Endothelial cell of umbilical vein (primary cell): ENCODE measurements at regions not wholly inside any gene's neighbourhood (a gene's known extent, or its start where the extent isn't known, plus 50 kb on each side); places are given as distances from the start of the nearest gene placed in this dataset.

Experiments used
- BruUV-seq: library from RNA; stranded (reverse); fragments of 400-500 nt; replicated peaks from 2 replicates; lab custom pipeline; 2021; lab: Mats Ljungman, UMichigan
- CTCF ChIA-PET: fragments of 300-600, 350-600 bp; sonication (Branson Sonifier 250); formaldehyde crosslinking; loops from one replicate; lab custom pipeline; 2021; ENCODE audit warnings: antibody characterized with exemption, inconsistent platforms; lab: Charles Lee
- POLR2A ChIA-PET: fragments of 300-600, 350-600 bp; sonication (Branson Sonifier 250); formaldehyde crosslinking; loops from one replicate; lab custom pipeline; 2021; ENCODE audit warnings: antibody characterized with exemption, inconsistent platforms; lab: Charles Lee
- DNase-seq: peaks from one replicate; pipeline ENCODE4 v3.0.0-alpha.2; 2011; ENCODE audit warnings: low read depth, low spot score
- FAIRE-seq: peaks from 2 replicates; lab custom pipeline; 2011; peaks lifted over from hg19 to GRCh38; lab: Jason Lieb, UNC
- H2AFZ ChIP-seq: 2 replicates; pipeline ENCODE4 v1.6.0; 2012; ENCODE audit warnings: low read depth, low read length, control low read depth, inconsistent platforms
- H3K27ac ChIP-seq: 2 replicates; pipeline ENCODE4 v1.5.1; 2011; ENCODE audit warnings: low read depth, mild to moderate bottlenecking, control low read depth, low read length, moderate library complexity; ENCODE audit not compliant: insufficient read depth
- H3K27me3 ChIP-seq, 2 experiments: 2 replicates each; pipeline versions ENCODE4 v1.6.0 to v1.6.1; 2011; ENCODE audit warnings: low read length in 2 of 2, mixed read lengths in 1 of 2; ENCODE audit not compliant: control insufficient read depth in 2 of 2, insufficient read depth in 2 of 2
- H3K36me3 ChIP-seq, 2 experiments: 2 replicates in 1 of 2; 3 replicates in 1 of 2; pipeline ENCODE4 v1.5.1; 2011; ENCODE audit warnings: low read length in 2 of 2, mild to moderate bottlenecking in 1 of 2, moderate library complexity in 1 of 2; ENCODE audit not compliant: control insufficient read depth in 2 of 2, insufficient read depth in 2 of 2; ENCODE audit errors: extremely low read depth in 1 of 2
- H3K4me1 ChIP-seq: 3 replicates; pipeline ENCODE4 v1.5.1; 2011; ENCODE audit warnings: mild to moderate bottlenecking, low read length; ENCODE audit not compliant: control insufficient read depth, insufficient read depth; ENCODE audit errors: extremely low read depth
- H3K4me2 ChIP-seq: 2 replicates; pipeline ENCODE4 v1.6.1; 2011; ENCODE audit warnings: low read length, control low read depth, mixed read lengths; ENCODE audit not compliant: insufficient read depth
- H3K4me3 ChIP-seq, 3 experiments: fragments of 200-600 bp in 1 of 3; sonication (generic), shearing (Covaris generic) in 1 of 3; replicated peaks in 1 of 3; 2 replicates each; pipeline ENCODE4 v1.5.1; 2011 to 2016; ENCODE audit warnings: control low read depth in 3 of 3, low read length in 3 of 3, mild to moderate bottlenecking in 2 of 3, inconsistent platforms in 1 of 3, low read depth in 1 of 3, moderate library complexity in 1 of 3; ENCODE audit not compliant: insufficient read depth in 1 of 3
- H3K79me2 ChIP-seq: 2 replicates; pipeline ENCODE4 v1.6.0; 2012; ENCODE audit warnings: low read length, inconsistent platforms; ENCODE audit not compliant: control insufficient read depth, insufficient read depth
- H3K9ac ChIP-seq: replicated peaks from 2 replicates; pipeline ENCODE3; 2011; ENCODE audit warnings: low read length, control low read depth; ENCODE audit not compliant: insufficient read depth; ENCODE audit errors: extremely low read depth
- H3K9me1 ChIP-seq: replicated peaks from 3 replicates; pipeline ENCODE4 v1.6.0; 2011; ENCODE audit warnings: mild to moderate bottlenecking, low read length; ENCODE audit not compliant: control insufficient read depth, insufficient read depth; ENCODE audit errors: extremely low read depth
- H3K9me3 ChIP-seq: replicated peaks from 2 replicates; pipeline ENCODE4 v1.5.1; 2012; ENCODE audit warnings: low read length, inconsistent platforms; ENCODE audit not compliant: control insufficient read depth, insufficient read depth
- H4K20me1 ChIP-seq: replicated peaks from 2 replicates; pipeline ENCODE3; 2011; ENCODE audit warnings: mild to moderate bottlenecking, low read length; ENCODE audit not compliant: control insufficient read depth, insufficient read depth; ENCODE audit errors: extremely low read depth
- EZH2 ChIP-seq: IDR thresholded peaks from 2 replicates; pipeline ENCODE4 v1.6.1; 2012; ENCODE audit warnings: borderline replicate concordance, low read depth, mild to moderate bottlenecking, moderate library complexity, low read length, inconsistent platforms; ENCODE audit not compliant: severe bottlenecking
- FOS ChIP-seq: IDR thresholded peaks from 2 replicates; pipeline ENCODE4 v1.6.1; 2011; ENCODE audit warnings: mild to moderate bottlenecking, low read length, moderate library complexity, borderline replicate concordance; ENCODE audit not compliant: insufficient read depth
- GATA2 ChIP-seq: IDR thresholded peaks from 2 replicates; pipeline ENCODE4 v1.7.0; 2011; ENCODE audit warnings: low read depth, mild to moderate bottlenecking, moderate library complexity, mixed read lengths, low read length; ENCODE audit not compliant: insufficient read length, insufficient read depth
- JUN ChIP-seq: IDR thresholded peaks from 2 replicates; pipeline ENCODE4 v1.6.1; 2011; ENCODE audit warnings: borderline replicate concordance, low read depth; ENCODE audit not compliant: insufficient read length, insufficient read depth
- MYC ChIP-seq: IDR thresholded peaks from one replicate; pipeline ENCODE4 v1.6.1; 2011; ENCODE audit warnings: mild to moderate bottlenecking, low read depth, low read length
- POLR2A ChIP-seq: IDR thresholded peaks from 2 replicates; pipeline ENCODE4 v1.6.1; 2012; ENCODE audit warnings: low read depth, mild to moderate bottlenecking, control low read depth, low read length
- POLR2AphosphoS5 ChIP-seq: IDR thresholded peaks from 2 replicates; pipeline ENCODE4 v1.6.1; 2012; ENCODE audit warnings: low read depth, mild to moderate bottlenecking, control low read depth, low read length, moderate library complexity; ENCODE audit not compliant: insufficient read depth
- dilution Hi-C: fragments of 300-500 bp; cut with MboI; formaldehyde crosslinking; loops from one replicate; pipeline ENCODE4 v1.15.0; 2019; ENCODE audit warnings: low sequenced_read_pairs; ENCODE audit not compliant: extremely low pct_ligation_motif_present
- intact Hi-C: fragments of 100-400 bp; cut with micrococcal nuclease; formaldehyde crosslinking; loops from one replicate; pipeline ENCODE4 v1.10.0; 2022
- TF ChIP-seq, protein P1 (sequence below), 2 donors: IDR thresholded peaks; 1 replicate in 1 of 2; 2 replicates in 1 of 2; pipeline ENCODE4 v1.5.1; 2011; ENCODE audit warnings: low read length in 2 of 2, mild to moderate bottlenecking in 2 of 2, moderate library complexity in 2 of 2, control low read depth in 1 of 2, inconsistent platforms in 1 of 2, low read depth in 1 of 2; ENCODE audit not compliant: insufficient read depth in 1 of 2; ENCODE audit errors: extremely low read depth in 1 of 2
- TF ChIP-seq, protein P2 (sequence below): IDR thresholded peaks from 2 replicates; pipeline ENCODE4 v1.6.1; 2011; ENCODE audit not compliant: insufficient read depth, insufficient read length

DNA sequence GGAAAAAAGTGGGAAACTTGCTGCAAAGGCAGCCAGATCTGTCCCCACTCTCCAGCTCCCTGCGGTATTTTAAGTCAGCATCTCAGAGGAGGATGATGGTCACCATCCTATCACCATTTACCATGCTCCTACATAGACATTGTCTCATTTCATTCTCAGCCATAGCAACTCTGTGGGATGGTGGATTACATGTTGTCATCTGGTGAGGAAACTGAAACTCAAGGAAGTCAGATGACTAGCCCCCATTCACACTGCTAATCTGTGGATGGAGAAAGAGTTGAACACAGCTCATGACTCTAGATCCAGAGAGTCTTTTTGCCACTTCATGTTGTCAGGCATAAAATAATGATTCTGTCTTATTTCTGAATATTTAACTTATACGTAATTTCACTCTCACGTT lies 323.5 kb downstream of the PTTG2 start:
- Histone ChIP-seq H3K79me2 (no peaks in the 10 kb centered on the region), H3K36me3 (no peaks in the 10 kb centered on the region), H3K4me2 (no peak overlapping the region), H3K4me1 (no peaks in the 10 kb centered on the region), H3K4me3 (no peak overlapping the region), H3K27me3 (no peaks in the 10 kb centered on the region), H4K20me1 (no peaks in the 10 kb centered on the region), H3K9me1 (no peaks in the 10 kb centered on the region), H3K9me3 (no peaks in the 10 kb centered on the region), H3K9ac (no peak overlapping the region), H2AFZ (no peak overlapping the region), H3K27ac (no peak overlapping the region)
- FAIRE-seq (no peak), DNase-seq (no peak)
- intact Hi-C loops, result no loop called here
- ChIA-PET POLR2A (no interaction called here), CTCF (interaction anchor here (1.8 kb wide), 1 partner anchor 36 kb away, joined by 6 read pairs; no protein-coding TSS in a partner anchor)
- no TSS peak for BruUV-seq
- TF ChIP-seq POLR2A (no peak), POLR2AphosphoS5 (no peak), GATA2 (no peak)
- dilution Hi-C loops, result no loop called here

DNA sequence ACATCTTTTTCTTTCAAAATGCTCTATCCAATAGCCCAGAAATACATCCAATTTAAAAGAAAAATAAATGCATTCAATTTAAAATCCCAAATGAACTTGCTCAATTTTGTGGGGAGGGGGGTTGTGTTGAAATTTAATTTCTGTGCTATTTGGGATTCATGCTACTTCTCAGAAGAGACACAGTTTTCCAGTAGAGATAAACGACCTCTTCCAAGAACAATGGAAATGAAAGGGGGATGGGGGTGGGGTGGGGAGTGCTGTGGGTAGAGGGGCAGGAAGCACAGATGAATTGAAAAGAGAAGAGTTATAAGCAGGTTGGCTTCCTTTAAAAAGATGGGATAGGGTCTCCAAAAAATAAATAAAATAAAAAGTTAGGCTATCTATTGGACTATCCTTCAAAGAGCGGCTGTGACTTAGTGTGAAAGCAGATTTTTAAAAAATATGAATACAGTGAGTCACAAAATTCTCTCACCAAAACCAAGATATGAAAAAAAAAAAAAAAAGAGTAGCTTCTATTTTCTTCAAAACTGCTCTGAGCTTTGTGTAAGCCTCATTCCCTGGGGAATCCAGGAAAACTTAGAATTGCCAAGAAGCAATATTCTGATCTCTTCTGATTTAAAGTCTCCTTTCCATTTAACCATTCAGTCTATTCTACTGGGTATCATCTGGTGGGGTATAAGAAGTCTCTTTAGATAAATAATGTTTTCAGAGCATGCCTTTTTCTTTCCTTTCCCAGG lies 324.3 kb downstream of the PTTG2 start:
- Histone ChIP-seq H3K9ac (no peak overlapping the region), H3K27me3 (no peaks in the 10 kb centered on the region), H3K79me2 (no peaks in the 10 kb centered on the region), H3K4me3 (no peak overlapping the region), H3K4me2 (no peak overlapping the region), H3K4me1 (no peaks in the 10 kb centered on the region), H3K9me3 (no peaks in the 10 kb centered on the region), H3K9me1 (no peaks in the 10 kb centered on the region), H4K20me1 (no peaks in the 10 kb centered on the region), H3K27ac (no peak overlapping the region), H2AFZ (no peak overlapping the region), H3K36me3 (no peaks in the 10 kb centered on the region)
- no peak for DNase-seq
- ChIA-PET POLR2A (no interaction called here), CTCF (interaction anchor here (1.0 to 1.2 kb wide), 2 partner anchors 9 to 66 kb away, joined by 3 to 4 read pairs; no protein-coding TSS in a partner anchor)
- dilution Hi-C loops (no loop called here), intact Hi-C loops (no loop called here)
- no peak for FAIRE-seq
- no TSS peak for BruUV-seq
- TF ChIP-seq POLR2AphosphoS5 (no peak), POLR2A (no peak), EZH2 (no peak), GATA2 (no peak), FOS (no peak), MYC (no peak), JUN (no peak)
- TF ChIP-seq, protein P1, sequence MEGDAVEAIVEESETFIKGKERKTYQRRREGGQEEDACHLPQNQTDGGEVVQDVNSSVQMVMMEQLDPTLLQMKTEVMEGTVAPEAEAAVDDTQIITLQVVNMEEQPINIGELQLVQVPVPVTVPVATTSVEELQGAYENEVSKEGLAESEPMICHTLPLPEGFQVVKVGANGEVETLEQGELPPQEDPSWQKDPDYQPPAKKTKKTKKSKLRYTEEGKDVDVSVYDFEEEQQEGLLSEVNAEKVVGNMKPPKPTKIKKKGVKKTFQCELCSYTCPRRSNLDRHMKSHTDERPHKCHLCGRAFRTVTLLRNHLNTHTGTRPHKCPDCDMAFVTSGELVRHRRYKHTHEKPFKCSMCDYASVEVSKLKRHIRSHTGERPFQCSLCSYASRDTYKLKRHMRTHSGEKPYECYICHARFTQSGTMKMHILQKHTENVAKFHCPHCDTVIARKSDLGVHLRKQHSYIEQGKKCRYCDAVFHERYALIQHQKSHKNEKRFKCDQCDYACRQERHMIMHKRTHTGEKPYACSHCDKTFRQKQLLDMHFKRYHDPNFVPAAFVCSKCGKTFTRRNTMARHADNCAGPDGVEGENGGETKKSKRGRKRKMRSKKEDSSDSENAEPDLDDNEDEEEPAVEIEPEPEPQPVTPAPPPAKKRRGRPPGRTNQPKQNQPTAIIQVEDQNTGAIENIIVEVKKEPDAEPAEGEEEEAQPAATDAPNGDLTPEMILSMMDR (IDR thresholded peaks at IDR 0.05; ENCODE audit: extremely low read depth in 1 of 2, insufficient read depth in 1 of 2, low read depth in 1 of 2, low read length in 2 of 2), result no peak
- TF ChIP-seq, protein P2, sequence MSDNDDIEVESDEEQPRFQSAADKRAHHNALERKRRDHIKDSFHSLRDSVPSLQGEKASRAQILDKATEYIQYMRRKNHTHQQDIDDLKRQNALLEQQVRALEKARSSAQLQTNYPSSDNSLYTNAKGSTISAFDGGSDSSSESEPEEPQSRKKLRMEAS, result no peak
